ENCODE measurements at regions not wholly inside any gene's neighbourhood (a gene's known extent, or its start where the extent isn't known, plus 50 kb on each side); places are given as distances from the start of the nearest gene placed in this dataset.

DNA sequence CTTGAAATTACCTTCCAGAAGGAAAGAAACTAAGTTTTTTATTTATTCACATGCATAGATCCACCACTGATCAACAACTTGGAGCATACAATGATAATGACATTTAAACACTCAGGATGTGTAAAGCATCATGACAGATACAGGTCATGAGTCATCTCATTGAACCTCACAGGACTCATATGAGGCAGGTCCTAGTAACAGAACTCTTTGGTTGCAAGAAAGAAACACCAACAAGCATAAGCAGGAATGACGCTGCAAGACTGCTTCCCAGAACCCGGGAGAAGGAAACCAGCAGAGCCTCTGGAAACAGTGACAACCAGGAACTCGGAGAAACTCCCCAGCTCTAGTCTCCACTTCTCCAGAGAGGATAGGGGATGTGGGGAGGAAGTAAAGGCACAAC, 60.8 kb upstream of the IPO5 start:
- Histone ChIP-seq H3K36me3 (ENCODE audit: control insufficient read depth, insufficient read depth, low read length) (no peaks in the 10 kb centered on the region), H3K27ac (ENCODE audit: extremely low read depth, low read depth, low read length) (no peak overlapping the region), H3K9me3 (replicated peaks; ENCODE audit: control insufficient read depth, insufficient read depth, low read depth, low read length) (no peaks in the 10 kb centered on the region), H3K4me3 (no peak overlapping the region), H4K20me1 (replicated peaks; ENCODE audit: control insufficient read depth, insufficient read depth, low read length) (no peaks in the 10 kb centered on the region), H2AFZ (ENCODE audit: low read depth, low read length) (no peak overlapping the region), H3K4me1 (replicated peaks in 1 of 2; ENCODE audit: control insufficient read depth in 2 of 2, insufficient read depth in 2 of 2, low read length in 2 of 2) (peaks cover 0 to 4% of the 10 kb centered on the region in 2 experiments; a peak in 3 of 5 replicates), H3K4me2 (ENCODE audit: insufficient read depth, low read length) (no peak overlapping the region), H3K9me1 (ENCODE audit: control insufficient read depth, insufficient read depth, low read length) (no peaks in the 10 kb centered on the region), H3K27me3 (ENCODE audit: control insufficient read depth in 2 of 2, insufficient read depth in 2 of 2, low read length in 2 of 2) (no peaks in the 10 kb centered on the region), H3K9ac (ENCODE audit: insufficient read depth in 1 of 2, low read depth in 2 of 2, low read length in 2 of 2) (no peak overlapping the region), H3K79me2 (ENCODE audit: control insufficient read depth, insufficient read depth, low read length) (no peaks in the 10 kb centered on the region)
- ChIA-PET CTCF (ENCODE audit: low intra/inter-chr PET ratio) (no interaction called here), POLR2A (no interaction called here)
- TF ChIP-seq TAF1 (IDR thresholded peaks at IDR 0.05; ENCODE audit: control insufficient read depth, extremely low read depth, insufficient read depth, low read length, severe bottlenecking) (no peak), STAT5A (IDR thresholded peaks at IDR 0.05; ENCODE audit: borderline replicate concordance, low read length) (no peak), MEIS2 (IDR thresholded peaks at IDR 0.05; ENCODE audit: partially characterized antibody) (peak; percentile 3), C11orf30 (IDR thresholded peaks at IDR 0.05; ENCODE audit: low read depth) (no peak), U2AF2 (optimal IDR thresholded peaks at IDR 0.05; ENCODE audit: low read depth, low read length) (no peak), ZKSCAN8 (CRISPR knock-in tag; IDR thresholded peaks at IDR 0.05) (no peak), MAFG (tag; conservative IDR thresholded peaks at IDR 0.05) (peak; percentile 34; the same call in 1 of the 2 replicates), JUND (IDR thresholded peaks at IDR 0.05; ENCODE audit: borderline replicate concordance, low read depth, low read length) (0 out of 2 replicates have a peak, but pooled peaks have one; percentile 18), JUND (tag; IDR thresholded peaks at IDR 0.05; ENCODE audit: borderline replicate concordance, low read depth, low read length) (0 out of 3 replicates have a peak, but pooled peaks have one; percentile 50), BACH1 (tag; IDR thresholded peaks at IDR 0.05) (no peak), FOSL1 (tag; conservative IDR thresholded peaks at IDR 0.05) (peak; percentile 61)
- TF ChIP-seq, protein P1, sequence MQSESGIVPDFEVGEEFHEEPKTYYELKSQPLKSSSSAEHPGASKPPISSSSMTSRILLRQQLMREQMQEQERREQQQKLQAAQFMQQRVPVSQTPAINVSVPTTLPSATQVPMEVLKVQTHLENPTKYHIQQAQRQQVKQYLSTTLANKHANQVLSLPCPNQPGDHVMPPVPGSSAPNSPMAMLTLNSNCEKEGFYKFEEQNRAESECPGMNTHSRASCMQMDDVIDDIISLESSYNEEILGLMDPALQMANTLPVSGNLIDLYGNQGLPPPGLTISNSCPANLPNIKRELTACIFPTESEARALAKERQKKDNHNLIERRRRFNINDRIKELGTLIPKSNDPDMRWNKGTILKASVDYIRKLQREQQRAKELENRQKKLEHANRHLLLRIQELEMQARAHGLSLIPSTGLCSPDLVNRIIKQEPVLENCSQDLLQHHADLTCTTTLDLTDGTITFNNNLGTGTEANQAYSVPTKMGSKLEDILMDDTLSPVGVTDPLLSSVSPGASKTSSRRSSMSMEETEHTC (IDR thresholded peaks at IDR 0.05): no peak
- TF ChIP-seq, protein P2, sequence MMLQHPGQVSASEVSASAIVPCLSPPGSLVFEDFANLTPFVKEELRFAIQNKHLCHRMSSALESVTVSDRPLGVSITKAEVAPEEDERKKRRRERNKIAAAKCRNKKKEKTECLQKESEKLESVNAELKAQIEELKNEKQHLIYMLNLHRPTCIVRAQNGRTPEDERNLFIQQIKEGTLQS (IDR thresholded peaks at IDR 0.05): peak; percentile 38; the same call in 1 of the 2 replicates
- TF ChIP-seq, protein P2 (CRISPR knock-in tag; conservative IDR thresholded peaks at IDR 0.05): no peak
- TF ChIP-seq, protein P3, sequence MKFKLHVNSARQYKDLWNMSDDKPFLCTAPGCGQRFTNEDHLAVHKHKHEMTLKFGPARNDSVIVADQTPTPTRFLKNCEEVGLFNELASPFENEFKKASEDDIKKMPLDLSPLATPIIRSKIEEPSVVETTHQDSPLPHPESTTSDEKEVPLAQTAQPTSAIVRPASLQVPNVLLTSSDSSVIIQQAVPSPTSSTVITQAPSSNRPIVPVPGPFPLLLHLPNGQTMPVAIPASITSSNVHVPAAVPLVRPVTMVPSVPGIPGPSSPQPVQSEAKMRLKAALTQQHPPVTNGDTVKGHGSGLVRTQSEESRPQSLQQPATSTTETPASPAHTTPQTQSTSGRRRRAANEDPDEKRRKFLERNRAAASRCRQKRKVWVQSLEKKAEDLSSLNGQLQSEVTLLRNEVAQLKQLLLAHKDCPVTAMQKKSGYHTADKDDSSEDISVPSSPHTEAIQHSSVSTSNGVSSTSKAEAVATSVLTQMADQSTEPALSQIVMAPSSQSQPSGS (CRISPR knock-in tag; IDR thresholded peaks at IDR 0.05): no peak
- WGBS (ENCODE audit: insufficient coverage, low coverage, missing lambda C conversion rate): 7% methylated on average over 3 of the region's 3 CpGs
- FAIRE-seq (no peak), DNase-seq (ENCODE audit: extremely low read depth in 1 of 4, low spot score in 3 of 4) (no peak), ATAC-seq (no peak)
- in situ Hi-C loops (cut with MboI) (no loop called here), intact Hi-C loops (cut with micrococcal nuclease) (no loop called here)
- BruUV-seq (replicated peaks): no TSS peak

Data from K562 (cell line).